ENCODE measurements at regions not wholly inside any gene's neighbourhood (a gene's known extent, or its start where the extent isn't known, plus 50 kb on each side); places are given as distances from the start of the nearest gene placed in this dataset.

DNA sequence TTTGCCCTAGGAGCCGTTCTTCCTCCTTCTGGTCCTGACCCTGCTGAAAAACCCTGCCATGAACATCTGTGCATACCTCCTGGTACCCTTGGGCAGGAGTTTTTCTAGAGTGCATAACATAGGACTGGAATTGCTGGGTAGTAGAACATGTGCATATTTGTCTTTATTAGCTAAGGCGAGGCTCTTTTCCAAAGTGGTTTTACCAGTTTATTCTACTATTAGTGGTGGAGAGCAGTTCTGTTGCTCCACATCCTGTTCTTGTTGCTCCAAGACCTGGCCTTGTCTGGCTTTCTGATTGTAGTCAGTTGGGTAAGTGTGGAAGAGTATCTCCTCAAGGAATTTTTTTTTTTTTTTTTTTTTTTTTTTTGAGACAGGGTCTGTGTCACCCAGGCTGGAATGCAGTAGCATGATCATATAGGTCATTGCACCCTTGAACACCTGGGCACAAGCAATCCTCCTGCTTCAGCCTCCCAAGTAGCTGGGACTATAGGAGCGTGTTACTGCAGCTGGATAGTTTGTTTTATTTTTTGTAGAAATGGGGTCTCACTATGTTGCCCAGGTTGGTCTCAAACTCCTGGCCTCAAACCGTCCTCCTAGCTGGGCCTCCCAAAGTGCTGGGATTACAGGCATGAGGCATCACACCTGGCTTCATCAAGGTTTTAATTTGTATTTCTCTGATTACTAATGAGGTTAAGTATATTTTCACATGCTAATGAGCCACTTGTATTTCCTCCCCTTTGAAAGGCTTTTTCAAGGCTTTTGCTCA, 85.2 kb downstream of the SPRY4 start (continued):
- TF ChIP-seq FOSL1 (IDR thresholded peaks at IDR 0.05; ENCODE audit: insufficient read depth, low read depth, low read length): no peak
- TF ChIP-seq MAFK (IDR thresholded peaks at IDR 0.05; ENCODE audit: low read depth, low read length): no peak
- no peak for TF ChIP-seq ZNF274 (IDR thresholded peaks at IDR 0.05; ENCODE audit: borderline replicate concordance, extremely low read depth, low read length)
- no peak for TF ChIP-seq GABPA (IDR thresholded peaks at IDR 0.05; ENCODE audit: borderline replicate concordance, insufficient read depth, low read length)
- no peak for TF ChIP-seq ASH2L (IDR thresholded peaks at IDR 0.05; ENCODE audit: low read length)
- TF ChIP-seq PHF8 (conservative IDR thresholded peaks at IDR 0.05; ENCODE audit: low read depth, low read length): no peak
- no peak for TF ChIP-seq EGR1 (IDR thresholded peaks at IDR 0.05; ENCODE audit: borderline replicate concordance, low read depth, low read length)
- TF ChIP-seq, protein P1, sequence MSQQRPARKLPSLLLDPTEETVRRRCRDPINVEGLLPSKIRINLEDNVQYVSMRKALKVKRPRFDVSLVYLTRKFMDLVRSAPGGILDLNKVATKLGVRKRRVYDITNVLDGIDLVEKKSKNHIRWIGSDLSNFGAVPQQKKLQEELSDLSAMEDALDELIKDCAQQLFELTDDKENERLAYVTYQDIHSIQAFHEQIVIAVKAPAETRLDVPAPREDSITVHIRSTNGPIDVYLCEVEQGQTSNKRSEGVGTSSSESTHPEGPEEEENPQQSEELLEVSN (IDR thresholded peaks at IDR 0.05): no peak
